ENCODE measurements at regions not wholly inside any gene's neighbourhood (a gene's known extent, or its start where the extent isn't known, plus 50 kb on each side); places are given as distances from the start of the nearest gene placed in this dataset.

GRCh38 chr18:61639886-61640285 is 252.9 kb downstream of the RNF152 start:
- H2AFZ ChIP-seq (ENCODE audit: low read depth) = no peak overlapping the region
- no peak overlapping the region for H3K4me2 ChIP-seq
- ChIA-PET POLR2A (no interaction called here), CTCF (interaction anchor here (1.2 kb wide), 1 partner anchor 253 kb away, joined by 3 read pairs; the partner anchor contains the start of gene RNF152)
- no peak overlapping the region for H3K27ac ChIP-seq (ENCODE audit: low read depth in 2 of 2, low read length in 1 of 2)
- no peaks in the 10 kb centered on the region for H3K36me3 ChIP-seq (replicated peaks in 1 of 2; ENCODE audit: control insufficient read depth in 1 of 2, insufficient read depth in 2 of 2, low read length in 1 of 2)
- peaks cover 9 to 11% of the 10 kb centered on the region in 2 experiments; a peak in 2 of 4 replicates for H3K4me1 ChIP-seq (ENCODE audit: control insufficient read depth in 1 of 2, insufficient read depth in 2 of 2, low read depth in 1 of 2, low read length in 1 of 2)
- H3K9ac ChIP-seq = no peak overlapping the region
- H4K20me1 ChIP-seq (ENCODE audit: insufficient read depth) = no peaks in the 10 kb centered on the region
- no peak for DNase-seq
- TF ChIP-seq RFX5 (IDR thresholded peaks at IDR 0.05; ENCODE audit: low read length) (no peak), MEF2A (IDR thresholded peaks at IDR 0.05; ENCODE audit: borderline replicate concordance, low read depth) (no peak), JUND (IDR thresholded peaks at IDR 0.05) (no peak), FOXM1 (IDR thresholded peaks at IDR 0.05; ENCODE audit: low read depth) (no peak), MAX (IDR thresholded peaks at IDR 0.05; ENCODE audit: low read depth) (no peak), EZH2phosphoT487 (IDR thresholded peaks at IDR 0.05; ENCODE audit: borderline replicate concordance, low read depth) (no peak), NRF1 (IDR thresholded peaks at IDR 0.05; ENCODE audit: low read depth, low read length) (no peak), NFIC (IDR thresholded peaks at IDR 0.05; ENCODE audit: borderline replicate concordance) (no peak), RCOR1 (IDR thresholded peaks at IDR 0.05; ENCODE audit: low read length) (no peak), REST (IDR thresholded peaks at IDR 0.05; ENCODE audit: low read depth, low read length) (no peak), FOSL2 (IDR thresholded peaks at IDR 0.05; ENCODE audit: borderline replicate concordance, low read depth) (no peak), SIN3A (IDR thresholded peaks at IDR 0.05; ENCODE audit: borderline replicate concordance, low read depth, low read length) (no peak), RAD21 (IDR thresholded peaks at IDR 0.05; ENCODE audit: low read length) (no peak), MXI1 (IDR thresholded peaks at IDR 0.05; ENCODE audit: low read depth, low read length) (no peak), GATA2 (CRISPR knock-in tag; IDR thresholded peaks at IDR 0.05) (no peak), IRF3 (IDR thresholded peaks at IDR 0.05; ENCODE audit: low read depth, low read length) (no peak), FOXJ3 (CRISPR knock-in tag; IDR thresholded peaks at IDR 0.05) (no peak), YY1 (IDR thresholded peaks at IDR 0.05; ENCODE audit: low read depth) (no peak), PBX3 (IDR thresholded peaks at IDR 0.05) (no peak)
- no peaks in the 10 kb centered on the region for H3K79me2 ChIP-seq (ENCODE audit: insufficient read depth)
- WGBS (ENCODE audit: low lambda C conversion rate) = 91% methylated on average over 2 of the region's 2 CpGs
- no peaks in the 10 kb centered on the region for H3K9me2 ChIP-seq
- no peaks in the 10 kb centered on the region for H3K27me3 ChIP-seq (ENCODE audit: insufficient read depth)
- H3K9me3 ChIP-seq = no peaks in the 10 kb centered on the region
- H3K4me3 ChIP-seq (ENCODE audit: low read depth in 2 of 2, low read length in 1 of 2) = no peak overlapping the region
- H3F3A ChIP-seq (replicated peaks; ENCODE audit: insufficient read depth) = no peaks in the 10 kb centered on the region

Data from SK-N-SH (cell line).